ENCODE measurements at regions not wholly inside any gene's neighbourhood (a gene's known extent, or its start where the extent isn't known, plus 50 kb on each side); places are given as distances from the start of the nearest gene placed in this dataset.
A peak's percentile ranks its signal among the peaks of the same experiment; 100 is the strongest.

GRCh38 chr7:36021917-36022550 lies 131.0 kb upstream of the EEPD1 start:
- H3K36me3 ChIP-seq = no peaks in the 10 kb centered on the region
- no peak overlapping the region for H3K4me3 ChIP-seq (ENCODE audit: low read depth, low read length)
- 0 out of 2 replicates have a peak, but pooled peaks have one; percentile 4 for TF ChIP-seq CTCF (IDR thresholded peaks at IDR 0.05; ENCODE audit: low read depth, low read length)
- H3K4me1 ChIP-seq = no peaks in the 10 kb centered on the region
- DNase-seq = peak; percentile 22
- H3K27me3 ChIP-seq = no peaks in the 10 kb centered on the region
- no peaks in the 10 kb centered on the region for H3K9me3 ChIP-seq

- Histone ChIP-seq H3K27me3 (no peaks in the 10 kb centered on the region), H3K4me1 (no peaks in the 10 kb centered on the region), H3K9me3 (no peaks in the 10 kb centered on the region), H3K36me3 (no peaks in the 10 kb centered on the region), H3K4me3 (ENCODE audit: low read depth, low read length) (no peak overlapping the region)
- no peak for DNase-seq
- TF ChIP-seq CTCF (IDR thresholded peaks at IDR 0.05; ENCODE audit: low read depth, low read length) = no peak
Observed at GRCh38 chr7:36023033-36023560, 130.0 kb upstream of the EEPD1 start.

DNA sequence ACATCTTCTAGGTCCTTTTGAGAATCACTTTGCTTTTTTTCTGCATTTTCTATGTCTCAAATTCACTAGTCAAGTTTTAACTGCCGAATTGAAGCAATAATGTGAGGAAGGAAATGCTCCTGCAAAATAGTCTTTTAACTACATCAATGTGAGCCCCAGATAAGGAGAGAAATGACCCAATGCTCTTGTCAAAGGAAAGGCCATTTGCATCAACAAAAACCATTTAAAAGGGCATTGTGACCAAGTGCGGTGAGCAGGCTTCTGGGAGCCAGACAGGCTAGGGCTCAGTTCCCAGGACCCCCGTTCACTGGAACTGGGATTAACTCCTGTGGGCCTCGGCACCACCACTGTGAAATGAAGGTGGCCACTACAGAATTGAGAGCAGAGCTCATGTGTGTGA lies 127.9 kb upstream of the EEPD1 start:
- Histone ChIP-seq H3K9me3 (no peaks in the 10 kb centered on the region), H3K36me3 (no peaks in the 10 kb centered on the region), H3K4me3 (ENCODE audit: low read depth, low read length) (no peak overlapping the region), H3K4me1 (no peaks in the 10 kb centered on the region), H3K27me3 (no peaks in the 10 kb centered on the region)
- TF ChIP-seq CTCF (IDR thresholded peaks at IDR 0.05; ENCODE audit: low read depth, low read length) = no peak
- no peak for DNase-seq

GRCh38 chr7:36029311-36029710 lies 123.7 kb upstream of the EEPD1 start:
- TF ChIP-seq CTCF (IDR thresholded peaks at IDR 0.05; ENCODE audit: low read depth, low read length) = no peak
- no peaks in the 10 kb centered on the region for H3K27me3 ChIP-seq
- DNase-seq = no peak
- no peaks in the 10 kb centered on the region for H3K4me1 ChIP-seq
- H3K36me3 ChIP-seq = no peaks in the 10 kb centered on the region
- no peak overlapping the region for H3K4me3 ChIP-seq (ENCODE audit: low read depth, low read length)
- no peaks in the 10 kb centered on the region for H3K9me3 ChIP-seq

- Histone ChIP-seq H3K36me3 (no peaks in the 10 kb centered on the region), H3K27me3 (no peaks in the 10 kb centered on the region), H3K4me1 (no peaks in the 10 kb centered on the region), H3K4me3 (ENCODE audit: low read depth, low read length) (no peak overlapping the region), H3K9me3 (no peaks in the 10 kb centered on the region)
- no peak for TF ChIP-seq CTCF (IDR thresholded peaks at IDR 0.05; ENCODE audit: low read depth, low read length)
- no peak for DNase-seq
Observed at GRCh38 chr7:36029853-36030515, 123.1 kb upstream of the EEPD1 start.

DNA sequence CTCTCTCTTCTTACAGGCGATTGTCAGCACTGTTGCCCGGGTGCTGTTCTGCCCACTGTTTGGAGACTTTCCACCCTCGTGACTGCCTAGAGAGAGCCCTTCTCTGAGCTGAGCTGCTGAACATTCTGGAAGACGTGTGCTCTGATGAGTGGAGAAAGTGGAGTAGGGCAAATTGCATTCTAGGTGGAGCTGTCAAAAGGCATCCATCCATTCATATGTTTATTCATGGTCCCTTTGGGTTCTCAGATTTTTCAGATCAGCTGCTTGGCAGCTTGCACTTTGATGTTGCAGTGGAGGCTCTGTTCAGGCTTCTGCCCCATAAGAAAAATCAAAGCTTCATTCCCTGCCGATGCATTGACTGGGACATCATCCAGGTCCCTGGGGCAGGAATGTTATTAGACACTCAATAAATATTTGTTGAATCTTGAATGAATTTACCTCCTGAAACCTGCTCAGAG lies 120.7 kb upstream of the EEPD1 start:
- Histone ChIP-seq H3K4me3 (ENCODE audit: low read depth, low read length) (no peak overlapping the region), H3K36me3 (no peaks in the 10 kb centered on the region), H3K27me3 (no peaks in the 10 kb centered on the region), H3K9me3 (no peaks in the 10 kb centered on the region), H3K4me1 (peaks cover 5% of the 10 kb centered on the region)
- no peak for TF ChIP-seq CTCF (IDR thresholded peaks at IDR 0.05; ENCODE audit: low read depth, low read length)
- DNase-seq = no peak

Measured in BE2C (cell line).